IPS-15b (cell line): ENCODE measurements at regions not wholly inside any gene's neighbourhood (a gene's known extent, or its start where the extent isn't known, plus 50 kb on each side); places are given as distances from the start of the nearest gene placed in this dataset.

Experiments used
- H3K27me3 ChIP-seq: one replicate; pipeline ENCODE4 v1.6.1; 2013; ENCODE audit warnings: low read length; ENCODE audit not compliant: control insufficient read depth, insufficient read depth
- H3K36me3 ChIP-seq: one replicate; pipeline ENCODE4 v1.6.1; 2013; ENCODE audit warnings: low read length; ENCODE audit not compliant: control insufficient read depth, insufficient read depth
- H3K4me1 ChIP-seq: one replicate; pipeline ENCODE4 v1.6.1; 2013; ENCODE audit warnings: mild to moderate bottlenecking, low read length; ENCODE audit not compliant: control insufficient read depth, insufficient read depth
- H3K4me3 ChIP-seq: one replicate; pipeline ENCODE4 v1.5.1; 2013; ENCODE audit warnings: low read depth, low read length
- H3K9ac ChIP-seq: one replicate; pipeline ENCODE4 v1.6.1; 2013; ENCODE audit warnings: low read depth, mild to moderate bottlenecking, low read length
- H3K9me3 ChIP-seq: one replicate; pipeline ENCODE4 v1.6.1; 2013; ENCODE audit warnings: mild to moderate bottlenecking, low read length; ENCODE audit not compliant: control insufficient read depth, insufficient read depth

GRCh38 chr16:6106061-6106460 lies 1008.5 kb upstream of the EEF2KMT start:
- no peak overlapping the region for H3K4me3 ChIP-seq
- no peaks in the 10 kb centered on the region for H3K36me3 ChIP-seq
- H3K9me3 ChIP-seq = no peaks in the 10 kb centered on the region
- no peaks in the 10 kb centered on the region for H3K27me3 ChIP-seq
- no peak overlapping the region for H3K9ac ChIP-seq
- H3K4me1 ChIP-seq = peaks cover 7% of the 10 kb centered on the region

- H3K36me3 ChIP-seq = no peaks in the 10 kb centered on the region
- peaks cover 7% of the 10 kb centered on the region for H3K4me1 ChIP-seq
- H3K9ac ChIP-seq = no peak overlapping the region
- H3K4me3 ChIP-seq = no peak overlapping the region
- no peaks in the 10 kb centered on the region for H3K9me3 ChIP-seq
- no peaks in the 10 kb centered on the region for H3K27me3 ChIP-seq
Observed at GRCh38 chr16:6105115-6105514, 1007.5 kb upstream of the EEF2KMT start.

GRCh38 chr16:6104428-6104827 lies 1006.8 kb upstream of the EEF2KMT start:
- Histone ChIP-seq H3K9ac (no peak overlapping the region), H3K36me3 (no peaks in the 10 kb centered on the region), H3K9me3 (no peaks in the 10 kb centered on the region)

GRCh38 chr16:6103561-6103960 lies 1006.0 kb upstream of the EEF2KMT start:
- H3K4me3 ChIP-seq = no peak overlapping the region
- no peaks in the 10 kb centered on the region for H3K36me3 ChIP-seq
- no peaks in the 10 kb centered on the region for H3K9me3 ChIP-seq
- H3K9ac ChIP-seq = no peak overlapping the region
- peaks cover 7% of the 10 kb centered on the region for H3K4me1 ChIP-seq
- H3K27me3 ChIP-seq = no peaks in the 10 kb centered on the region

More at GRCh38 chr16:6104428-6104827, 1006.8 kb upstream of the EEF2KMT start:
- Histone ChIP-seq H3K27me3 (no peaks in the 10 kb centered on the region), H3K4me1 (peaks cover 7% of the 10 kb centered on the region), H3K4me3 (no peak overlapping the region)

- Histone ChIP-seq H3K9ac (no peak overlapping the region), H3K36me3 (no peaks in the 10 kb centered on the region), H3K27me3 (no peaks in the 10 kb centered on the region), H3K4me3 (no peak overlapping the region), H3K4me1 (no peaks in the 10 kb centered on the region), H3K9me3 (no peaks in the 10 kb centered on the region)
Observed at GRCh38 chr16:6099102-6099501, 1001.5 kb upstream of the EEF2KMT start.

GRCh38 chr16:6096931-6097670 lies 999.5 kb upstream of the EEF2KMT start:
- Histone ChIP-seq H3K4me1 (no peaks in the 10 kb centered on the region), H3K27me3 (no peaks in the 10 kb centered on the region), H3K9me3 (no peaks in the 10 kb centered on the region), H3K4me3 (no peak overlapping the region), H3K9ac (no peak overlapping the region), H3K36me3 (no peaks in the 10 kb centered on the region)

- no peaks in the 10 kb centered on the region for H3K9me3 ChIP-seq
- H3K9ac ChIP-seq = no peak overlapping the region
- no peaks in the 10 kb centered on the region for H3K36me3 ChIP-seq
- H3K4me1 ChIP-seq = no peaks in the 10 kb centered on the region
- no peak overlapping the region for H3K4me3 ChIP-seq
- H3K27me3 ChIP-seq = no peaks in the 10 kb centered on the region
Observed at GRCh38 chr16:6095414-6095813, 997.8 kb upstream of the EEF2KMT start.

- Histone ChIP-seq H3K9me3 (peaks cover 4% of the 10 kb centered on the region), H3K9ac (no peak overlapping the region), H3K27me3 (no peaks in the 10 kb centered on the region), H3K4me3 (no peak overlapping the region), H3K36me3 (no peaks in the 10 kb centered on the region), H3K4me1 (no peaks in the 10 kb centered on the region)
Observed at GRCh38 chr16:6091021-6091420, 993.4 kb upstream of the EEF2KMT start.

GRCh38 chr16:6081320-6081976 lies 983.9 kb upstream of the EEF2KMT start:
- Histone ChIP-seq H3K9me3 (no peaks in the 10 kb centered on the region), H3K4me3 (no peak overlapping the region), H3K4me1 (no peaks in the 10 kb centered on the region), H3K36me3 (no peaks in the 10 kb centered on the region), H3K9ac (no peak overlapping the region), H3K27me3 (no peaks in the 10 kb centered on the region)

GRCh38 chr16:6076631-6077030 lies 979.0 kb upstream of the EEF2KMT start:
- Histone ChIP-seq H3K27me3 (no peaks in the 10 kb centered on the region), H3K4me3 (no peak overlapping the region), H3K36me3 (no peaks in the 10 kb centered on the region), H3K9ac (no peak overlapping the region), H3K4me1 (no peaks in the 10 kb centered on the region), H3K9me3 (no peaks in the 10 kb centered on the region)

- no peaks in the 10 kb centered on the region for H3K9me3 ChIP-seq
- no peak overlapping the region for H3K9ac ChIP-seq
- H3K4me3 ChIP-seq = no peak overlapping the region
- H3K4me1 ChIP-seq = no peaks in the 10 kb centered on the region
- no peaks in the 10 kb centered on the region for H3K36me3 ChIP-seq
- H3K27me3 ChIP-seq = no peaks in the 10 kb centered on the region
Observed at GRCh38 chr16:6068063-6068462, 970.5 kb upstream of the EEF2KMT start.

GRCh38 chr16:6066652-6067051 lies 969.1 kb upstream of the EEF2KMT start:
- Histone ChIP-seq H3K9ac (no peak overlapping the region), H3K9me3 (no peaks in the 10 kb centered on the region), H3K4me1 (no peaks in the 10 kb centered on the region), H3K27me3 (no peaks in the 10 kb centered on the region), H3K4me3 (no peak overlapping the region), H3K36me3 (no peaks in the 10 kb centered on the region)
